Left lung (tissue), 4 donors: ENCODE measurements at regions not wholly inside any gene's neighbourhood (a gene's known extent, or its start where the extent isn't known, plus 50 kb on each side); places are given as distances from the start of the nearest gene placed in this dataset.

Source experiments
- ATAC-seq: fragments of 200-7000 bp; cut with Tn5 transposase; one replicate; pipeline ENCODE4 v1.9.1; 2020; ENCODE audit warnings: moderate library complexity
- DNase-seq, 4 donors: peaks; one replicate each; pipeline ENCODE4 v3.0.0-alpha.2; 2013 to 2020
- H3K27ac ChIP-seq, 2 donors: fragments of 200-600 bp; sonication (generic) in 1 of 2; one replicate each; pipeline versions ENCODE4 v1.5.0 to v1.8.0; 2020 to 2021
- H3K27me3 ChIP-seq, 2 donors: fragments of 200-600 bp; sonication (generic) in 1 of 2; one replicate each; pipeline versions ENCODE4 v1.5.0 to v1.8.0; 2020 to 2021
- H3K36me3 ChIP-seq, 2 donors: fragments of 200-600 bp; sonication (generic) in 1 of 2; one replicate each; pipeline versions ENCODE4 v1.5.0 to v1.8.0; 2020 to 2021
- H3K4me1 ChIP-seq, 2 donors: fragments of 200-600 bp; one replicate each; pipeline ENCODE4 v1.8.0; 2021
- H3K4me3 ChIP-seq, 2 donors: fragments of 200-600 bp; sonication (generic) in 1 of 2; one replicate each; pipeline versions ENCODE4 v1.5.0 to v1.8.0; 2020 to 2021; ENCODE audit warnings: mild to moderate bottlenecking in 1 of 2
- H3K9me3 ChIP-seq, 2 donors: fragments of 200-600 bp; sonication (generic) in 1 of 2; one replicate each; pipeline versions ENCODE4 v1.5.0 to v1.8.0; 2020 to 2021
- CTCF ChIP-seq, 2 donors: fragments of 200-600 bp; sonication (generic) in 1 of 2; IDR thresholded peaks; one replicate each; pipeline versions ENCODE4 v1.5.0 to v1.8.0; 2021; ENCODE audit warnings: antibody characterized with exemption in 2 of 2
- intact Hi-C, 2 donors: fragments of 100-400 bp; cut with DNase I; formaldehyde crosslinking; loops; one replicate each; pipeline versions ENCODE4 v1.11.2 to v1.14.2; 2022
- donor health status: DM: no; HTN: yes; CAD: no.
- donor health status: DM: no; HTN: no; CAD: no.

GRCh38 chr5:125750147-125750860 lies 672.9 kb upstream of the GRAMD2B start:
- Histone ChIP-seq H3K36me3 (no peaks in the 10 kb centered on the region), H3K4me3 (no peak overlapping the region), H3K4me1 (no peaks in the 10 kb centered on the region), H3K27ac (no peak overlapping the region), H3K27me3 (no peaks in the 10 kb centered on the region), H3K9me3 (no peaks in the 10 kb centered on the region)
- ATAC-seq (no peak), DNase-seq (no peak)
- TF ChIP-seq CTCF (IDR thresholded peaks at IDR 0.05), result no peak
- intact Hi-C loops, result no loop called here

DNA sequence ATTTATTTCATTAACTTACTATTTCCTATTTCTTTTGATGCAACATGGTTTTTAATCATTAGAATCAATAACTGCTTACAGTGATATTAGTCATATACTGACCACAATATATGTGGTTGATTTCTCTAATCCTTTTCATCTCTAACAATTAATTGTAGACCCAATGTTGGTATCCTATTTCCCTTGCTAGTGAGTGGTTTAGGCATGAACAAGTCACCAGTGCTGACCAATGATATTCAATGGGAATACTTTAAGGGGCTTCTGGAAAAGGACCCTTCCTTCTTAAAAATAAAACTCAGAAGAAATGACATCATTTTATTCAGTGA lies 672.4 kb upstream of the GRAMD2B start:
- Histone ChIP-seq H3K27ac (no peak overlapping the region), H3K4me3 (no peak overlapping the region), H3K36me3 (no peaks in the 10 kb centered on the region), H3K27me3 (no peaks in the 10 kb centered on the region), H3K9me3 (no peaks in the 10 kb centered on the region), H3K4me1 (no peaks in the 10 kb centered on the region)
- intact Hi-C loops, result no loop called here
- DNase-seq (no peak), ATAC-seq (no peak)
- TF ChIP-seq CTCF (IDR thresholded peaks at IDR 0.05), result no peak

DNA sequence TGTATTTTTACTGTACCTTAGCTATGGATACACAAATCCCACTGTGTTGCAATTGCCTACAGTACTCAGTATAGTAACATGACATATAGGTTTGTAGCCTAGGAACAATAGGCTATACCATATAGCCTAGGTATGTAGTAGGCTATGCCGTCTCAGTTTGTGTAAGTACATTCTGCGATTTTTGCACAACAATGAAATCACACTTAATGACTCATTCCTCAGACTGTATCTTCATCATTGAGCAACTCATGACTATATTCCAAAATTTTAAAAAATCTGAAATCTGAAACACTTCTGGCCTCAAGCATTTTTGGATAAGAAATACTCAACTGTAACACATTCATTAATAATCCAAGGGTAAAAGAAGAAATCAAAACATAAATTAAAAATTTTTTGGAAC lies 666.8 kb upstream of the GRAMD2B start:
- Histone ChIP-seq H3K27me3 (no peaks in the 10 kb centered on the region), H3K9me3 (peaks cover 0 to 15% of the 10 kb centered on the region in 2 donors), H3K36me3 (no peaks in the 10 kb centered on the region), H3K4me1 (no peaks in the 10 kb centered on the region), H3K27ac (no peak overlapping the region), H3K4me3 (no peak overlapping the region)
- TF ChIP-seq CTCF (IDR thresholded peaks at IDR 0.05), result no peak
- intact Hi-C loops, result no loop called here
- DNase-seq (peak in 1 of 4 donors; percentile 3), ATAC-seq (no peak)

DNA sequence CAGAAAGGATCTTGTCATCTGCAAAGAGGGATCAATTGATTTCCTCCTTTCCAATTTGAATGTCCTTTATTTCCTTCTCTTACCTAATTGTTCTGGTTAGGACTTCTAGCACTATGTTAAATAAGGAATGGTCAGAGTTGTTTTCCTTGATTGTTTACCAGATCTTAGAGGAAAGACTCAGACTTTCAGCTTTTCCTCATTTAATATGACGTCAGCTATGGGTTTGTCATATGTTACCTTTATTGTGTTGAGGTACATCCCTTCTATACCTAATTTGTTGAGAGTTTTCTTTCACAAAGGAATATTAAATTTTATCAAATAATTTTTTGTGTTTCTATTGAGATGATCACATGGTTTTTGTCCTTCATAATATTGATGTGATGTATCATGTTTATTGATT lies 656.5 kb upstream of the GRAMD2B start:
- ATAC-seq, result no peak

GRCh38 chr5:125775896-125776295 lies 647.3 kb upstream of the GRAMD2B start:
- no peaks in the 10 kb centered on the region for H3K9me3 ChIP-seq
- no peaks in the 10 kb centered on the region for H3K27me3 ChIP-seq
- no peak overlapping the region for H3K4me3 ChIP-seq
- no peak for TF ChIP-seq CTCF (IDR thresholded peaks at IDR 0.05)
- no peaks in the 10 kb centered on the region for H3K4me1 ChIP-seq
- intact Hi-C loops, result no loop called here
- H3K36me3 ChIP-seq, result no peaks in the 10 kb centered on the region
- no peak overlapping the region for H3K27ac ChIP-seq
- no peak for DNase-seq
- no peak for ATAC-seq

More for the DNA sequence above, 656.5 kb upstream of the GRAMD2B start:
- Histone ChIP-seq H3K27me3 (no peaks in the 10 kb centered on the region), H3K4me3 (no peak overlapping the region), H3K27ac (no peak overlapping the region), H3K36me3 (no peaks in the 10 kb centered on the region), H3K4me1 (no peaks in the 10 kb centered on the region), H3K9me3 (no peaks in the 10 kb centered on the region)
- no peak for TF ChIP-seq CTCF (IDR thresholded peaks at IDR 0.05)
- no peak for DNase-seq
- intact Hi-C loops, result no loop called here
